HG03442 (cell line): ENCODE measurements at regions not wholly inside any gene's neighbourhood (a gene's known extent, or its start where the extent isn't known, plus 50 kb on each side); places are given as distances from the start of the nearest gene placed in this dataset.

Experiments
- ATAC-seq: cut with Tn5 transposase; IDR thresholded peaks from one replicate; pipeline ENCODE4 v1.9.1; 2021; ENCODE audit warnings: mild to moderate bottlenecking, moderate library complexity; ENCODE audit not compliant: unreplicated experiment

DNA sequence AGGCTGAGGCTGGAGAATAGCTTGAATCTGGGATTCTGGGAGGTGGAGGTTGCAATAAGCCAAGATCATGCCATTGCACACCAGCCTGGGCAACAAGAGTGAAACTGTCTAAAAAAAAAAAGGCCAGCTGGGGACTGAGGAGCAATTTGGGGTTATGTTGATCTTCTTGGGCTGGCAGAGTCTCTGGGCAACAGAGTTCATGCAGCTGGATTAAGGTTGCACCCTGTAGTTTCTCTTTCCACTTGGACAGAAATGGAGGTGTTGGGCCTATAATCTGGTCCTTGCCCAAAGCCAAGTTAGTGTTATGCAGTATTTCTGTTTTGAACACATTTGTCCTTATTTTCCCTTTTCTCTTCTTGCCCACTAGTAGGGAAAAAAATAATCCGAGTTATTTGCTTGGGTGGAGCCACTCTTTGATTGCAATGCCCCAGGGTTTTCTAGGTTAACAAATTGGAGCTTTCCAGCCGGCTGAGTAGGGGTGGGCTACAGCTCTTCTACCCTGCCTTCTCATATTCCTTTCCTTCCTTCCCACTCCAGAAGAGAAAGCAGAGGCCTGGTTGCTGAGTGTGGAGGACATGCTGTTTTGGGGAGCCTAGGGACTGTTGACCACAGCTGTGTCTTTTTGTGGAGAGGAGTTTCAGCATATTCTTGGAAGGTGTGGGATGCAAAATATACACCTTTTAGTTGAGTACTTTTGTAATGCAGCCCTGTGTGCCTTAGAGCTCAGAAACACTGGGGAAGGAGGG is 213.9 kb downstream of the SOX4 start:
- no peak for ATAC-seq

- no peak for ATAC-seq
Observed at GRCh38 chr6:21808045-21808470, 214.5 kb downstream of the SOX4 start.

DNA sequence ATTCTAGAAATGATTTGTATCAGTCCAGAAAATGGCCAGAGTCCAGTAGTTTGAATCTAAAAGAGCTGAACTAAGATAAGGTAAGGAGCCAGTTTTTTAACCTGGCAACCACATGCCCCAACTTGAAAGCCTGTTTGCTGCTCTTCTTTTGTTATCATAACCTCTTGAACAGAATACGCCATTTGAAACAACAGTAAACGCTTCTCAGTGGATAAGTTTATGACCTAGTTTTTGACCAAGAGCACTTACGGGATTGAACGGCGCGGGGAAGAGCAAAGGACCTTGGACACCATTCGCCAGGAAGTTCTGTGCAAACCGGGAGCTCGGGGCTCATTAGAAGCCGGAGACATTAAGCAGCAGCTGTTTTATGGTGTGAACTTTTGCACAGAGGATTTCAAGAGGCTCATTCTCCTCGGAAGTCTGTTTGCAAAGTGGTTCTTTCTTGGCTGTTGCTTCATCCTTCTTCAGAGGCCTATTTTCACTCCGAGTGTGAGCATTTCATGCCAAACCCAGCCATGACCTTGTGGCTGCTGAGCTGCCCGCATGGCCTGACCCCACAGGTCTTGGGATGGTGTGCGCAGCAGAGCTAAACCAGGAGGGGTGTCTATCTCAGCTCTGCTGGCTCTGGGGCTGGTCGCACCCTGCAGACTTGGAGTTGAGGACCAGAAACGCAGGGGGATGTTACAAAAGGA is 215.1 kb downstream of the SOX4 start:
- ATAC-seq = no peak

DNA sequence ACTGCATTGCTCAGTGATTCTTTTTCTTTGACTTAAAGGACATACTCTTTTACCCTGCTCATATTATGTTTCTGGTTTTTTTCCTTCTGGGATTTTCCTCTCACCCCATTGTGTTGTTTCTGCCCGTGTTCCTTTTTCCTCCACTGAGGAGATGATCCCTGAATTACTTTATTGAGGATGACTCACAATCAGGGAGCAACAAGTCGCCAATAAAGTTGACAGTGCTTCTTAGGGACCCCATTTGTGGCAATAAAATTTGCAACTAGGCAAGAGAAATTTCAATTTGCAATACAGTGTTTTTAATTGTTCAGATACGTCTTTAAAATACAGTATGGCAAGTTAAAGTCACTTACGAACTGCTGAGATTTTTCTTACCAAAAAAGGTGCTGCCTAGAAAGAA is 217.9 kb downstream of the SOX4 start:
- ATAC-seq = no peak

DNA sequence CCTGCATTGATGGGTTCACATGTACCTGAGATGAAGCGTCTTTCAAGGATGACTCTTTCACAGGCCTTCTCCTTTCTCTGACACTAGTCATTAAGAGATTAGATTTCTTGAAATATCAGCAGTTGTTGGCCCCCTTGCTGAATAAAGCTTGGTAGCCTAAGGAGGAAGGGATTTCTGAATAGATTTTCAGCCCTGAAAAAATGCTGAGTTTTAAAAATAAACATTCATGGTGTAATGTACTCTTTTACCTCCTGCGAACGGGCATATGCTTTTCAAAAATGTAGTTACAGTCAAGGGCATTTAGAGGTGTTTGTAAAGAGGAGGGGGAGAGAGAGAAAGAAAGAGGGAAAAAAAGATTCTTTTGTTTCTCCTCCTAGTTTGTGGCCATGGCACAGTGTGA is 222.7 kb downstream of the SOX4 start:
- ATAC-seq = no peak

- ATAC-seq = no peak
Observed at GRCh38 chr6:21820442-21820841, 226.9 kb downstream of the SOX4 start.

DNA sequence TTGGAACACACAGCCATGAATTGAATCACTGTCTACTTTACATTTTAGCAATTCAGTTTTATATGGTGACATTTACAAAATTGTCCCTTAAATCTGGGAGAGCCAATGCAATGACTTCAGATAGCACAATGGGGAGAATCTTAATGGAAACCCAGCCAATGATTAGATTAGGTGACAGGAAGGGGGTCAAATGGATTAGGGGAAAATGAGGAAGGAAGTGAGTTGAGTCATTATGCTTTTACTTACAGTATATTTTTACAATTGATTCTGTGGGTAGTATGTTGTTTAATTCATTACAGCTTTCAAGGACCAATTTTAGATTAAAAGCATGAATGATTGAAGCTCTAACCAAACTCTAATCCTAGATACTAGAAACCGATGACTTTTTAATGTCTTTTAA is 229.8 kb downstream of the SOX4 start:
- no peak for ATAC-seq

DNA sequence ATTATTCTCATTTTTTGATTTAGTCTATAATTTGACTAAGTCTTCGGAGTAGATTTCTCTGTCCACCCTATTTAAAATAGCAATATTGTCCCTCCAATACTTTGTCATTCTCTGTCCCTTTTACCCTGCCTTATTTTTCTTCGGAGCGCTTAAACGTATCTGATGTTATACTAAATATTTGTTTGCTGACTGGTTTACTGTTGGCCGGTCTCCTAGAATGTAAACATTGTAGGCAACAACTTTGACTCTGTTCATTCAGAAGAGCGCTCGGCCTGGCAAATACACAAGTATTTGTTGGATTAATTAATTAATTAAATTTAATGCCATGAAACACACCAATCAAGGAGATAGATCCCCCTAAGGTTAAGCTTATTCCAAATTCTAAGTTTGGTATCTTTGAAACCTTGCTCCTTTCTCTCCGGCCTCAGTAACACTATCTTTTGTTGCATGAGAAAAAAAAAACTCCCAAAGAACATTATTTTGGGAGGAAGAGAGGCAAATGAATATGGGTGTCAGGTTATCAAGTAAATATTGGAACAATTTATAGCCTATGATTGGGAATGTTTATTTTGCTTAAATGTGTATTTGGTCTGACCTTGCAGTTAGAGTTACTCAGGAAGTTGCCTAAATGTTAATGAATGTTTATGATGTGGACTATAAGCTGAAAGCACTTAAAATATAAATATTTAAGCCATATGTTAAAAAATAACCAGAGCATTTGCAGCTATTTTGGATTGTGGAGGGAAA is 231.1 kb downstream of the SOX4 start:
- ATAC-seq = no peak

GRCh38 chr6:21826023-21826422 is 232.5 kb downstream of the SOX4 start:
- ATAC-seq = no peak

GRCh38 chr6:21826904-21827303 is 233.4 kb downstream of the SOX4 start:
- no peak for ATAC-seq

DNA sequence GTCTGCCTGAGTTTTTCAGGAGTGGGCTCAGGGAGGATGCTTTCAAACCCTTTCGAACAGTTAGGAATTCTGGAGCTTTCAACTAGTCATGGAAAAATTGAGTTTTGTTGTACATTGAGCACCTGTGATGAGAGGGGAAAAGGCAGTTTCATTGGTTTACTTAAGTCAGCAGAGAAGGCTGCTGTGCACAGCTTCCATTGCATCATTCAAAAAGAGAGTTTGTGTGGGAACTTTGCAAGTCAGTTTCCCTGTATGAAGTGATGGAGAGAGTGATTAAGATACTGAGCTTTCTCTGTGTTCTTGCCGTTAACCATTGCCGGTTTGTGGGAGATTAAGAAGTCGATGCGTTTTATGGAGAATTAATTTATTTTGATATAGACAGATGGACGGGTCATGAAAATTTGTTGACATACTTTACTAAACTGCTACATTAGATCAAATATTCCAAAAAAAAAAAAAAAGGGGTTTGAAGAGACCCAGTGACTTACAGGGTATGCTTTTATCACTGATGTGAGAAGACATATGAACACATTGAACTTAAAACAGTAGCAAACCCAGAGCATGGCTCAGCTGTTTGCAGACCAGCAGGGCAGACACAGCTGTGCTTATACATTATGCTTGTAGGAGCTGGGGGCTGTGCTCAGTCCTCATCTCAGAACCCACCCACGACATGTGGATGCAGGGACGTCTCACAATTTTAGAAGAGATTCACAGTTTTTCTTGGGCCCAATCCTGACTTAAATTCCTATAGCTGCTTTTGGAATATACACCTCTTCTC is 234.1 kb downstream of the SOX4 start:
- ATAC-seq = no peak

- ATAC-seq = no peak
Observed at GRCh38 chr6:21828704-21829103, 235.2 kb downstream of the SOX4 start.

GRCh38 chr6:21829126-21829525 is 235.6 kb downstream of the SOX4 start:
- ATAC-seq = no peak

- ATAC-seq = no peak
Observed at GRCh38 chr6:21831521-21832291, 238.2 kb downstream of the SOX4 start.

- no peak for ATAC-seq
Observed at GRCh38 chr6:21836277-21836676, 242.7 kb downstream of the SOX4 start.

- ATAC-seq = no peak
Observed at GRCh38 chr6:21836772-21837425, 243.3 kb downstream of the SOX4 start.

- ATAC-seq = no peak
Observed at GRCh38 chr6:21840428-21840827, 246.9 kb downstream of the SOX4 start.

- ATAC-seq = no peak
Observed at GRCh38 chr6:21842875-21843645, 249.5 kb downstream of the SOX4 start.
